Erythroblast (primary cell): ENCODE measurements at regions not wholly inside any gene's neighbourhood (a gene's known extent, or its start where the extent isn't known, plus 50 kb on each side); places are given as distances from the start of the nearest gene placed in this dataset.

ENCODE experiments used
- GATA1 ChIP-seq: IDR thresholded peaks from 2 replicates; pipeline ENCODE4 v1.6.1; 2011; ENCODE audit warnings: low read depth, mild to moderate bottlenecking, control low read depth, low read length, moderate library complexity
- POLR2A ChIP-seq: IDR thresholded peaks from 2 replicates; pipeline ENCODE4 v1.6.1; 2011; ENCODE audit warnings: mild to moderate bottlenecking, low read length

DNA sequence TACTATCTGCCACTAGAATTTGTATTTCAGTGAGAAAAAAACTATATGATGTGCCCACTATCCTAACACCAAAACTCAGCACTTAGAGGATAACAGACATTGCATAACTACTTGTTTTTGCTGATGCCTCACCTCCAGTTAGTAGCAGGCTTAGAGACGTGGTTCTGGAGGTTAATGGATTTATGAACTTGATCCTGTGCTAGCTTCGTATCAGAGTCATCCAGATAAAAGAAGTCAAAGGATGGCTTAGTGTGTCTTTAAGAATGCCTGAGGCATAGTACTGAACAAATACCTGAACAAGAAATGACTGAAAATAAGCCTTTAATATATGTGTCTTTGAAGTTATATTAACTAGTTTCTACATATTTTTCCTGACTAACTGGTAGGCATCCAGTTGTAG lies 414.9 kb upstream of the PTCHD4 start:
- TF ChIP-seq POLR2A: no peak
- TF ChIP-seq GATA1: no peak
